Ishikawa (cell line): ENCODE measurements at regions not wholly inside any gene's neighbourhood (a gene's known extent, or its start where the extent isn't known, plus 50 kb on each side); places are given as distances from the start of the nearest gene placed in this dataset.

ENCODE experiments used
- CEBPB ChIP-seq: IDR thresholded peaks from 2 replicates; pipeline ENCODE4 v1.6.1; 2012
- CREB1 ChIP-seq: IDR thresholded peaks from 2 replicates; pipeline ENCODE4 v1.6.1; 2012; ENCODE audit warnings: low read depth
- EGR1 ChIP-seq: IDR thresholded peaks from 2 replicates; pipeline ENCODE4 v1.6.1; 2012
- EP300 ChIP-seq: IDR thresholded peaks from 2 replicates; pipeline ENCODE4 v1.6.1; 2012; ENCODE audit warnings: borderline replicate concordance
- FOXM1 ChIP-seq: IDR thresholded peaks from 2 replicates; pipeline ENCODE4 v1.6.1; 2012; ENCODE audit warnings: low read depth, borderline replicate concordance
- MAX ChIP-seq: IDR thresholded peaks from 2 replicates; pipeline ENCODE4 v1.6.1; 2012
- NFIC ChIP-seq: IDR thresholded peaks from 2 replicates; pipeline ENCODE4 v1.6.1; 2012
- RAD21 ChIP-seq: IDR thresholded peaks from 2 replicates; pipeline ENCODE4 v1.6.1; 2012; ENCODE audit warnings: low read depth
- TAF1 ChIP-seq: IDR thresholded peaks from 2 replicates; pipeline ENCODE4 v1.6.1; 2012; ENCODE audit warnings: low read depth, mild to moderate bottlenecking
- TCF12 ChIP-seq: IDR thresholded peaks from 2 replicates; pipeline ENCODE4 v1.6.1; 2012; ENCODE audit warnings: low read depth
- TEAD4 ChIP-seq: IDR thresholded peaks from 2 replicates; pipeline ENCODE4 v1.6.1; 2012
- USF1 ChIP-seq: IDR thresholded peaks from 2 replicates; pipeline ENCODE4 v1.6.1; 2012
- YY1 ChIP-seq: IDR thresholded peaks from 2 replicates; pipeline ENCODE4 v1.6.1; 2012; ENCODE audit warnings: low read depth
- ZBTB7A ChIP-seq: IDR thresholded peaks from 2 replicates; pipeline ENCODE4 v1.6.1; 2012; ENCODE audit warnings: low read depth
- TF ChIP-seq, protein P1 (sequence below): IDR thresholded peaks from 2 replicates; pipeline ENCODE4 v1.6.1; 2012; ENCODE audit warnings: low read depth, mild to moderate bottlenecking

DNA sequence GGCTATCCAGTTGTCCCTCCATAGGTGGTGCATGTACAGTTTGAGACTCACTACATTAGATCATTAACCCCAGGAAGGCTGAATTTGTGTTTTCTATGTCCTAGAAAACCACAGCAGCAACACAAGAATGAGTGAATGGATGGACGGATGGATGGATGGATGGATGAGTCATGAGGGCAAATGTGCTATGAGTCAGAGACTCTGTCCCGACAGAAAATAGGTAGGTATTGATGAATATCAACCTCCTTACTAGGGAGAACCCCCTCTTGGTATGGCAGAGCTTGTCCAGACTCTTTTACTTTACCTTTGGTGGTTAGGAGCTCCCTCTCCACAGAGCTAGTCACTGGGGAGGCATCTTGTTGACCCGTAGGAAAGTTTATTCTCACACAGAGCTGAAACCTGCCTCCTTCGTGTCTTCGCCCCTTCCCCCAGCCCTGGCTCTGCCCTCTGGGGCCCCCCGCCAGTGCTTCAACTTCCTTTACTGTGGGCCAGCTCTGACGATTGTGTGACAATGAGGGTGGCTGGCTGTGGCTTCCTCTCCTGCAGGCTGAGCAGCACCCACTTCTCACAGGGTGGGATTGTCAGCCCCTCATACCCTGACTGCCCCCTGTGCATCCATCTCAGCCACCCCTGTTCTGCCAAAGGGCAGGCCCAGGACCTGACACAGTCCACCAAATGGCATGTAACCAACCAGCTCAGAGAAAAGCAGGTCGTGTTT, 145.2 kb downstream of the FOXD2 start:
- TF ChIP-seq EP300 (no peak), ZBTB7A (no peak), EGR1 (no peak), FOXM1 (no peak), TEAD4 (no peak), YY1 (no peak), RAD21 (no peak), TCF12 (no peak), CEBPB (no peak)
- TF ChIP-seq, protein P1, sequence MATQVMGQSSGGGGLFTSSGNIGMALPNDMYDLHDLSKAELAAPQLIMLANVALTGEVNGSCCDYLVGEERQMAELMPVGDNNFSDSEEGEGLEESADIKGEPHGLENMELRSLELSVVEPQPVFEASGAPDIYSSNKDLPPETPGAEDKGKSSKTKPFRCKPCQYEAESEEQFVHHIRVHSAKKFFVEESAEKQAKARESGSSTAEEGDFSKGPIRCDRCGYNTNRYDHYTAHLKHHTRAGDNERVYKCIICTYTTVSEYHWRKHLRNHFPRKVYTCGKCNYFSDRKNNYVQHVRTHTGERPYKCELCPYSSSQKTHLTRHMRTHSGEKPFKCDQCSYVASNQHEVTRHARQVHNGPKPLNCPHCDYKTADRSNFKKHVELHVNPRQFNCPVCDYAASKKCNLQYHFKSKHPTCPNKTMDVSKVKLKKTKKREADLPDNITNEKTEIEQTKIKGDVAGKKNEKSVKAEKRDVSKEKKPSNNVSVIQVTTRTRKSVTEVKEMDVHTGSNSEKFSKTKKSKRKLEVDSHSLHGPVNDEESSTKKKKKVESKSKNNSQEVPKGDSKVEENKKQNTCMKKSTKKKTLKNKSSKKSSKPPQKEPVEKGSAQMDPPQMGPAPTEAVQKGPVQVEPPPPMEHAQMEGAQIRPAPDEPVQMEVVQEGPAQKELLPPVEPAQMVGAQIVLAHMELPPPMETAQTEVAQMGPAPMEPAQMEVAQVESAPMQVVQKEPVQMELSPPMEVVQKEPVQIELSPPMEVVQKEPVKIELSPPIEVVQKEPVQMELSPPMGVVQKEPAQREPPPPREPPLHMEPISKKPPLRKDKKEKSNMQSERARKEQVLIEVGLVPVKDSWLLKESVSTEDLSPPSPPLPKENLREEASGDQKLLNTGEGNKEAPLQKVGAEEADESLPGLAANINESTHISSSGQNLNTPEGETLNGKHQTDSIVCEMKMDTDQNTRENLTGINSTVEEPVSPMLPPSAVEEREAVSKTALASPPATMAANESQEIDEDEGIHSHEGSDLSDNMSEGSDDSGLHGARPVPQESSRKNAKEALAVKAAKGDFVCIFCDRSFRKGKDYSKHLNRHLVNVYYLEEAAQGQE, result no peak

DNA sequence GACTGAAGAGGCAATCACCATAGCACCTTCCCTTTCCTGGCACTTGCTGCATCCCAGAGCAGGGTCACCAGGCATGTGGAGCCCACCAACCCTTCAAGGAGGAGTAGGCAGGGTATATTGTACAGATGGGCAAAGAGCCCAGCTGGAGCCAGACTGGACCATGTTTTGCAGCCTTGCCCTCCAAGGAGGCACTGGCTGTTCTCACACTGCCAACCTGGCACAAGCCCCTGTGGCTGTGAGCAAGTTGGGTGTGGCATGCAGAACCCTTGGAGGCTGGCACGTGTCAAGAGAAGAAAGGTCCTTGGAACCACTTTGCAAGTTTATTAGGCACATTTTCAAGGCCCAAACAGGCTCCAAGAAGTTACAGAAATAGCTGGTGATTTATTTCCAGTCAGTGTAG, 146.4 kb downstream of the FOXD2 start:
- no peak for TF ChIP-seq YY1
- no peak for TF ChIP-seq USF1
- no peak for TF ChIP-seq CREB1
- no peak for TF ChIP-seq FOXM1
- TF ChIP-seq, protein P1, result no peak
- TF ChIP-seq CEBPB, result no peak
- TF ChIP-seq RAD21, result no peak
- TF ChIP-seq TAF1, result no peak
- TF ChIP-seq TCF12, result no peak

GRCh38 chr1:47585141-47585902, 147.5 kb downstream of the FOXD2 start:
- no peak for TF ChIP-seq CREB1

DNA sequence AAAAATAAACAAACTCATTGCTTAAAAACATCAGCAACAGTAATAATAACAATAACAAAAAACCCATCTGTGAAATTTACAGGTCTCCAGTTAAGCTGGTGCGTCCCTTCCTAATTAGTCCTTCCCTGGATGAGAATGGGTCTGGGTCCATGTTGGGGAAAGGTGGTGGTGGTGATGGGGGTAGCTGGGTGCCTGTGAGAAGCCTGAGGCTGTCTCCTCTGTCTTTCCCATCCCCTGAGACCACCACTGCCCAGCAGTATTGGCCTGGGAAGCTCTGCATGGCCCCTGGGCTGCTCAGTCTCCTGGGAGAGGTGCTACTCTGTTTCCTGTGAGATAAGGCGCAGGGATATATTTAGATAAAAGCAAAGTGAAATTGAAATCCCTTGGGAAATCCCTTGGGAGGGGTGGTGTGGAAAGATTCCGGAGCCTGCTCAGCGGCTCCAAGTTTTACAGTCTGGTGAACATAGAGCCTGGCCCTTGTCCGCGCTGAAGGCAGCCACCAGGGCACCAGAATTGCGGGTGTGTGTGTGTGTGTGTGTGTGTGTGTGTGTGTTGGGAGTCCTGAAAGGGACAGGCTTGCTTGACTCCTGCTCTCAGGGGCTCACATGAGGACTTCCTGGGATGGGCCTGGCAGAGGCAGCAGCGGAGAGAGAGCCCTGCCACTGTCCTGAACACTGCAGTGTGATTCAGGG, 150.2 kb downstream of the FOXD2 start:
- no peak for TF ChIP-seq CEBPB
- no peak for TF ChIP-seq TEAD4
- TF ChIP-seq USF1, result no peak
- TF ChIP-seq, protein P1, result no peak
- no peak for TF ChIP-seq TCF12
- no peak for TF ChIP-seq ZBTB7A
- TF ChIP-seq CREB1, result no peak
- TF ChIP-seq YY1, result no peak
- no peak for TF ChIP-seq RAD21
- no peak for TF ChIP-seq MAX
- TF ChIP-seq FOXM1, result no peak
- TF ChIP-seq EGR1, result no peak
- TF ChIP-seq EP300, result no peak
- no peak for TF ChIP-seq NFIC
- no peak for TF ChIP-seq TAF1
